Transverse colon (tissue), 4 donors: ENCODE measurements at regions not wholly inside any gene's neighbourhood (a gene's known extent, or its start where the extent isn't known, plus 50 kb on each side); places are given as distances from the start of the nearest gene placed in this dataset.

Experiments used
- DNase-seq: peaks from one replicate; pipeline ENCODE4 v3.0.0-alpha.2; 2019
- H3K27ac ChIP-seq, 4 donors: fragments of 200-600 bp; sonication (generic); 2 replicates each; pipeline ENCODE4 v1.5.1; 2016 to 2018; ENCODE audit warnings: inconsistent platforms in 4 of 4
- H3K27me3 ChIP-seq: fragments of 200-600 bp; sonication (generic); 2 replicates; pipeline ENCODE4 v1.5.1; 2017; ENCODE audit warnings: inconsistent platforms
- H3K36me3 ChIP-seq, 4 donors: fragments of 200-600 bp; sonication (generic); 2 replicates each; pipeline ENCODE4 v1.5.1; 2017 to 2019; ENCODE audit warnings: inconsistent platforms in 4 of 4
- H3K4me1 ChIP-seq, 4 donors: fragments of 200-600 bp; sonication (generic); 2 replicates each; pipeline ENCODE4 v1.5.1; 2017 to 2020; ENCODE audit warnings: inconsistent platforms in 4 of 4
- H3K4me3 ChIP-seq, 4 donors: fragments of 200-600 bp; sonication (generic); 1 replicate in 1 of 4; 2 replicates in 3 of 4; pipeline versions ENCODE4 v1.5.1 to v1.6.1; 2017 to 2019; ENCODE audit warnings: inconsistent platforms in 4 of 4
- H3K9me3 ChIP-seq, 2 donors: fragments of 200-600 bp; sonication (generic); 2 replicates each; pipeline ENCODE4 v1.5.1; 2017 to 2019; ENCODE audit warnings: inconsistent platforms in 2 of 2
- EP300 ChIP-seq: sonication (generic); formaldehyde crosslinking; IDR thresholded peaks from one replicate; pipeline ENCODE4 v1.6.1; 2017; ENCODE audit warnings: antibody characterized with exemption, low read depth
- POLR2A ChIP-seq: fragments of 450-650 bp; IDR thresholded peaks from one replicate; pipeline ENCODE4 v1.6.1; 2016; ENCODE audit warnings: antibody characterized with exemption, mild to moderate bottlenecking, moderate library complexity
- POLR2AphosphoS5 ChIP-seq, 3 donors: sonication (generic); formaldehyde crosslinking; IDR thresholded peaks; one replicate each; pipeline ENCODE4 v1.6.1; 2016; ENCODE audit warnings: antibody characterized with exemption in 3 of 3
- WGBS, 2 donors: methylation state at CpG; one replicate each; pipeline ENCODE4 v1.1.5; 2018; ENCODE audit warnings: low coverage in 1 of 2; 5-methylcytosine and 5-hydroxymethylcytosine counted together
- in situ Hi-C, 4 donors: fragments of 200-750 bp; cut with MboI; loops; one replicate each; pipeline versions ENCODE4 v1.15.0 to v1.15.1; 2017; ENCODE audit warnings: low sequenced_read_pairs in 3 of 4, low pct_ligation_motif_present in 1 of 4, low pct_unique_long_range_greater_than_20kb in 1 of 4
- intact Hi-C: fragments of 100-400 bp; cut with DNase I; formaldehyde crosslinking; loops from one replicate; pipeline ENCODE4 v1.15.1; 2023; ENCODE audit warnings: low total_unique reads
- TF ChIP-seq, protein P1 (sequence below), 5 experiments: fragments of 200-600 bp in 3 of 5; fragments of 450-650 bp in 2 of 5; sonication (generic) in 3 of 5; IDR thresholded peaks; 1 replicate in 2 of 5; 2 replicates in 3 of 5; pipeline ENCODE4 v1.5.1; 2016 to 2017; ENCODE audit warnings: antibody characterized with exemption in 5 of 5, inconsistent platforms in 3 of 5, mild to moderate bottlenecking in 2 of 5, moderate library complexity in 1 of 5

DNA sequence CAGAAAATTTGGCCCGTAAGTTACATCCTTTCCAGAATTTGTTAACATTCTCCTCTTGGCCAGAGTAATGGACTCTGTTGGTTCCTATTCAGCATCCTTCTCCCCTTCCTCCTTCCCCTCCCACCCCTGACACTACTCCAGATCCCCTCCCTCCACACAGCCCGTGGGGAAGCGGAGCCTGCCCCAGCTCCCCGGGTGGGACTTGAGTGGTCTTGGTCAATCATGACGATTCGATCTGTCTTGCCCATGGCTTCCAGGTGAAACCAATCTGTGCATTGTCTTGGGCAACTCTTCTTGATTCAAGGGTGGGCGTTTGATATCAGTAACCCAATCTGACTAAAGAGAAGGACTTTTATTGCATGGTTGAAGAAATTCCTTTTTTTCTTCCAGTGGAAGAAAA lies 143.9 kb downstream of the ANKRD60 start:
- 78 to 85% methylated on average over 4 to 7 of the region's 7 CpGs for WGBS, 2 donors
- intact Hi-C loops: no loop called here

GRCh38 chr20:58081846-58082245 lies 146.6 kb downstream of the ANKRD60 start:
- H3K9me3 ChIP-seq: no peaks in the 10 kb centered on the region
- intact Hi-C loops: no loop called here
- H3K27ac ChIP-seq: no peak overlapping the region
- peak in 1 of 3 donors; percentile 40 for TF ChIP-seq POLR2AphosphoS5 (IDR thresholded peaks at IDR 0.05)
- TF ChIP-seq, protein P1, sequence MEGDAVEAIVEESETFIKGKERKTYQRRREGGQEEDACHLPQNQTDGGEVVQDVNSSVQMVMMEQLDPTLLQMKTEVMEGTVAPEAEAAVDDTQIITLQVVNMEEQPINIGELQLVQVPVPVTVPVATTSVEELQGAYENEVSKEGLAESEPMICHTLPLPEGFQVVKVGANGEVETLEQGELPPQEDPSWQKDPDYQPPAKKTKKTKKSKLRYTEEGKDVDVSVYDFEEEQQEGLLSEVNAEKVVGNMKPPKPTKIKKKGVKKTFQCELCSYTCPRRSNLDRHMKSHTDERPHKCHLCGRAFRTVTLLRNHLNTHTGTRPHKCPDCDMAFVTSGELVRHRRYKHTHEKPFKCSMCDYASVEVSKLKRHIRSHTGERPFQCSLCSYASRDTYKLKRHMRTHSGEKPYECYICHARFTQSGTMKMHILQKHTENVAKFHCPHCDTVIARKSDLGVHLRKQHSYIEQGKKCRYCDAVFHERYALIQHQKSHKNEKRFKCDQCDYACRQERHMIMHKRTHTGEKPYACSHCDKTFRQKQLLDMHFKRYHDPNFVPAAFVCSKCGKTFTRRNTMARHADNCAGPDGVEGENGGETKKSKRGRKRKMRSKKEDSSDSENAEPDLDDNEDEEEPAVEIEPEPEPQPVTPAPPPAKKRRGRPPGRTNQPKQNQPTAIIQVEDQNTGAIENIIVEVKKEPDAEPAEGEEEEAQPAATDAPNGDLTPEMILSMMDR (IDR thresholded peaks at IDR 0.05): no peak
- no peaks in the 10 kb centered on the region for H3K36me3 ChIP-seq
- 11 to 15% methylated on average over 1 of the region's 1 CpG for WGBS, 2 donors
- H3K4me1 ChIP-seq: peaks cover 0 to 7% (median 3%) of the 10 kb centered on the region in 4 donors
- DNase-seq: no peak
- in situ Hi-C loops: loop anchor here in 2 of 4 donors (10.0 to 25.0 kb wide), 2 partner anchors 420 to 427 kb away; no protein-coding TSS in a partner anchor
- no peak overlapping the region for H3K4me3 ChIP-seq
- H3K27me3 ChIP-seq: no peaks in the 10 kb centered on the region

More for the DNA sequence above, 143.9 kb downstream of the ANKRD60 start:
- H3K4me1 ChIP-seq: peaks cover 0 to 7% (median 3%) of the 10 kb centered on the region in 4 donors
- no peaks in the 10 kb centered on the region for H3K36me3 ChIP-seq
- in situ Hi-C loops: loop anchor here in 2 of 4 donors (10.0 to 25.0 kb wide), 2 partner anchors 422 to 430 kb away; no protein-coding TSS in a partner anchor
- no peak for DNase-seq
- TF ChIP-seq, protein P1 (IDR thresholded peaks at IDR 0.05): no peak
- no peak for TF ChIP-seq POLR2AphosphoS5 (IDR thresholded peaks at IDR 0.05)
- no peak for TF ChIP-seq EP300
- TF ChIP-seq POLR2A: no peak
- H3K27me3 ChIP-seq: no peaks in the 10 kb centered on the region
- no peaks in the 10 kb centered on the region for H3K9me3 ChIP-seq
- H3K4me3 ChIP-seq: no peak overlapping the region
- peak overlapping the region; percentile 3 to 36 (median 24) for H3K27ac ChIP-seq

- peaks cover 0 to 7% (median 3%) of the 10 kb centered on the region in 4 donors for H3K4me1 ChIP-seq
- 63 to 70% methylated on average over 3 to 7 of the region's 7 CpGs for WGBS, 2 donors
- no peak for DNase-seq
- intact Hi-C loops (no loop called here), in situ Hi-C loops (loop anchor here in 1 of 4 donors (25.0 kb wide), 1 partner anchor 417 kb away; no protein-coding TSS in a partner anchor)
- no peaks in the 10 kb centered on the region for H3K36me3 ChIP-seq
- TF ChIP-seq POLR2A (no peak), EP300 (no peak), POLR2AphosphoS5 (IDR thresholded peaks at IDR 0.05) (no peak)
- TF ChIP-seq, protein P1 (IDR thresholded peaks at IDR 0.05): no peak
- no peaks in the 10 kb centered on the region for H3K9me3 ChIP-seq
- H3K27ac ChIP-seq: peak overlapping the region in 1 of 4 donors; percentile 17
- no peak overlapping the region for H3K4me3 ChIP-seq
- H3K27me3 ChIP-seq: no peaks in the 10 kb centered on the region
Observed at GRCh38 chr20:58078741-58079522, 149.5 kb downstream of the ANKRD60 start.

DNA sequence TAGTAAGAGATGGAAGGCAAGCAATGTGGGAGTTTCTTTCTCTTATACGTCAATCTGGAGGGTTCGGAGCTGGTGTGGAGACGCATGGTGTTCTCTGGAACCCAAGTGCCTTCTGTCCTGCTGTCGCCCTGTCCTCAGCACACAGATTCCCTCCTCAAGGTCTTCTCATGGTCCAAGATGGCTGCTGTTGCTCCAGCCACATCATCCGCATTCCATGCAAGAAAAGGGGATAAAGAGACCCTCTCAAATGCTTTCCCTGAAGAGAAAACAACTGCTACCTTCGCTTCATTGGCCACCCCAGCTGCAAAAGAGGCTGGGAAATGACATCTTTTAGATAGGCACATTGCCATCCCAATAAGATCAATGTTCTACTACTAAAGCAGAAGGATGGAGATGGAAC lies 151.2 kb downstream of the ANKRD60 start:
- no peak overlapping the region for H3K4me3 ChIP-seq
- TF ChIP-seq POLR2A (no peak), EP300 (no peak), POLR2AphosphoS5 (IDR thresholded peaks at IDR 0.05) (no peak)
- TF ChIP-seq, protein P1 (IDR thresholded peaks at IDR 0.05): no peak
- in situ Hi-C loops (loop anchor here in 1 of 4 donors (25.0 kb wide), 1 partner anchor 415 kb away; no protein-coding TSS in a partner anchor), intact Hi-C loops (no loop called here)
- no peaks in the 10 kb centered on the region for H3K27me3 ChIP-seq
- no peak overlapping the region for H3K27ac ChIP-seq
- H3K36me3 ChIP-seq: no peaks in the 10 kb centered on the region
- H3K4me1 ChIP-seq: peaks cover 0 to 7% (median 3%) of the 10 kb centered on the region in 4 donors
- no peak for DNase-seq
- WGBS, 2 donors: 89% methylated on average over 6 of the region's 6 CpGs; no CpG with 5 or more reads in 1 of the 2 donors
- H3K9me3 ChIP-seq: no peaks in the 10 kb centered on the region
